ENCODE measurements at regions not wholly inside any gene's neighbourhood (a gene's known extent, or its start where the extent isn't known, plus 50 kb on each side); places are given as distances from the start of the nearest gene placed in this dataset.

GRCh38 chr11:128240546-128240945, 346.8 kb downstream of the ETS1 start:
- Histone ChIP-seq H3K79me2 (ENCODE audit: control insufficient read depth, insufficient read depth, low read length) (no peaks in the 10 kb centered on the region), H3K4me3 (replicated peaks in 1 of 3; ENCODE audit: insufficient read depth in 1 of 3, low read depth in 1 of 3, low read length in 3 of 3) (peak overlapping the region in 1 of 3 experiments; percentile 19), H3K4me2 (ENCODE audit: insufficient read depth, low read length) (peak overlapping the region; percentile 70), H3K36me3 (ENCODE audit: control insufficient read depth in 2 of 2, extremely low read depth in 1 of 2, insufficient read depth in 2 of 2, low read length in 2 of 2) (no peaks in the 10 kb centered on the region), H3K27ac (ENCODE audit: insufficient read depth, low read depth, low read length) (peak overlapping the region; percentile 60), H3K27me3 (ENCODE audit: control insufficient read depth in 2 of 2, insufficient read depth in 2 of 2, low read length in 2 of 2) (no peaks in the 10 kb centered on the region), H3K9ac (replicated peaks; ENCODE audit: extremely low read depth, insufficient read depth, low read length) (peak overlapping the region; percentile 38), H3K9me3 (replicated peaks; ENCODE audit: control insufficient read depth, insufficient read depth, low read length) (no peaks in the 10 kb centered on the region), H3K9me1 (replicated peaks; ENCODE audit: control insufficient read depth, extremely low read depth, insufficient read depth, low read length) (no peaks in the 10 kb centered on the region), H2AFZ (ENCODE audit: low read depth, low read length) (peak overlapping the region; percentile 15), H4K20me1 (replicated peaks; ENCODE audit: control insufficient read depth, extremely low read depth, insufficient read depth, low read length) (no peaks in the 10 kb centered on the region), H3K4me1 (ENCODE audit: control insufficient read depth, extremely low read depth, insufficient read depth, low read length) (peaks cover 34% of the 10 kb centered on the region)
- dilution Hi-C loops (cut with MboI; ENCODE audit: extremely low pct_ligation_motif_present, low sequenced_read_pairs) (no loop called here), intact Hi-C loops (cut with micrococcal nuclease) (loop anchor here (1.0 kb wide), 2 partner anchors 32 to 60 kb away; no protein-coding TSS in a partner anchor)
- DNase-seq (ENCODE audit: low read depth, low spot score) = peak; percentile 95
- BruUV-seq (replicated peaks) = no TSS peak
- POLR2A ChIA-PET = interaction anchor here (0.8 kb wide), 1 partner anchor 20 kb away, joined by 5 read pairs; no protein-coding TSS in a partner anchor
- CTCF ChIA-PET = interaction anchor here (1.0 to 1.4 kb wide), 5 partner anchors 10 to 314 kb away, joined by 3 to 6 read pairs (median 3); no protein-coding TSS in a partner anchor
- peak; percentile 84 for FAIRE-seq
- peak; percentile 95 for TF ChIP-seq JUN (IDR thresholded peaks at IDR 0.05; ENCODE audit: borderline replicate concordance, insufficient read depth, insufficient read length, low read depth)
- TF ChIP-seq GATA2 (IDR thresholded peaks at IDR 0.05; ENCODE audit: insufficient read depth, insufficient read length, low read depth, low read length) = peak; percentile 69
- TF ChIP-seq FOS (IDR thresholded peaks at IDR 0.05; ENCODE audit: borderline replicate concordance, insufficient read depth, low read length) = peak; percentile 83
- no peak for TF ChIP-seq POLR2A (IDR thresholded peaks at IDR 0.05; ENCODE audit: low read depth, low read length)

- POLR2A ChIA-PET = no interaction called here
- Histone ChIP-seq H3K36me3 (ENCODE audit: control insufficient read depth in 2 of 2, extremely low read depth in 1 of 2, insufficient read depth in 2 of 2, low read length in 2 of 2) (no peaks in the 10 kb centered on the region), H3K9me1 (replicated peaks; ENCODE audit: control insufficient read depth, extremely low read depth, insufficient read depth, low read length) (no peaks in the 10 kb centered on the region), H3K4me3 (replicated peaks in 1 of 3; ENCODE audit: insufficient read depth in 1 of 3, low read depth in 1 of 3, low read length in 3 of 3) (no peak overlapping the region), H3K79me2 (ENCODE audit: control insufficient read depth, insufficient read depth, low read length) (no peaks in the 10 kb centered on the region), H3K27ac (ENCODE audit: insufficient read depth, low read depth, low read length) (peak overlapping the region; percentile 60), H2AFZ (ENCODE audit: low read depth, low read length) (peak overlapping the region; percentile 44), H3K4me1 (ENCODE audit: control insufficient read depth, extremely low read depth, insufficient read depth, low read length) (peaks cover 34% of the 10 kb centered on the region), H3K9me3 (replicated peaks; ENCODE audit: control insufficient read depth, insufficient read depth, low read length) (no peaks in the 10 kb centered on the region), H4K20me1 (replicated peaks; ENCODE audit: control insufficient read depth, extremely low read depth, insufficient read depth, low read length) (no peaks in the 10 kb centered on the region), H3K9ac (replicated peaks; ENCODE audit: extremely low read depth, insufficient read depth, low read length) (peak overlapping the region; percentile 50), H3K27me3 (ENCODE audit: control insufficient read depth in 2 of 2, insufficient read depth in 2 of 2, low read length in 2 of 2) (no peaks in the 10 kb centered on the region), H3K4me2 (ENCODE audit: insufficient read depth, low read length) (peak overlapping the region; percentile 62)
- CTCF ChIA-PET = interaction anchor here (0.6 to 1.7 kb wide), 6 partner anchors 8 to 393 kb away, joined by 3 to 6 read pairs (median 4); no protein-coding TSS in a partner anchor
- no peak for FAIRE-seq
- dilution Hi-C loops (cut with MboI; ENCODE audit: extremely low pct_ligation_motif_present, low sequenced_read_pairs) (no loop called here), intact Hi-C loops (cut with micrococcal nuclease) (loop anchor here (2.0 kb wide), 1 partner anchor 15 kb away; no protein-coding TSS in a partner anchor)
- no TSS peak for BruUV-seq (replicated peaks)
- TF ChIP-seq MAX (IDR thresholded peaks at IDR 0.05; ENCODE audit: insufficient read depth, insufficient read length) (no peak), MYC (IDR thresholded peaks at IDR 0.05; ENCODE audit: low read depth, low read length) (no peak), JUN (IDR thresholded peaks at IDR 0.05; ENCODE audit: borderline replicate concordance, insufficient read depth, insufficient read length, low read depth) (no peak), CTCF (IDR thresholded peaks at IDR 0.05; ENCODE audit: extremely low read depth in 1 of 2, insufficient read depth in 1 of 2, low read depth in 1 of 2, low read length in 2 of 2) (no peak), FOS (IDR thresholded peaks at IDR 0.05; ENCODE audit: borderline replicate concordance, insufficient read depth, low read length) (no peak), GATA2 (IDR thresholded peaks at IDR 0.05; ENCODE audit: insufficient read depth, insufficient read length, low read depth, low read length) (no peak), POLR2A (IDR thresholded peaks at IDR 0.05; ENCODE audit: low read depth, low read length) (no peak), EZH2 (IDR thresholded peaks at IDR 0.05; ENCODE audit: borderline replicate concordance, low read depth, low read length, severe bottlenecking) (no peak), POLR2AphosphoS5 (IDR thresholded peaks at IDR 0.05; ENCODE audit: insufficient read depth, low read depth, low read length) (no peak)
- DNase-seq (ENCODE audit: low read depth, low spot score) = no peak
Observed at GRCh38 chr11:128239306-128239705, 348.1 kb downstream of the ETS1 start.

Measured in endothelial cell of umbilical vein (primary cell).